ENCODE measurements at regions not wholly inside any gene's neighbourhood (a gene's known extent, or its start where the extent isn't known, plus 50 kb on each side); places are given as distances from the start of the nearest gene placed in this dataset.

- no peak overlapping the region for H2AK5ac ChIP-seq (ENCODE audit: low read depth, low read length)
- H4K20me1 ChIP-seq (ENCODE audit: insufficient read depth, low read length) = no peaks in the 10 kb centered on the region
- H3K9ac ChIP-seq (ENCODE audit: low read depth, low read length) = no peak overlapping the region
- H3K56ac ChIP-seq (ENCODE audit: extremely low read depth, insufficient read depth, low read length) = no peak overlapping the region
- intact Hi-C loops (cut with micrococcal nuclease) (no loop called here), in situ Hi-C loops (cut with MboI; ENCODE audit: low sequenced_read_pairs) (no loop called here), dilution Hi-C loops (cut with HindIII; ENCODE audit: low sequenced_read_pairs, unreplicated experiment) (no loop called here)
- H3K23ac ChIP-seq (ENCODE audit: low read depth, low read length) = no peak overlapping the region
- H2BK20ac ChIP-seq (ENCODE audit: low read depth, low read length) = no peak overlapping the region
- no peak overlapping the region for H4K5ac ChIP-seq (ENCODE audit: low read depth, low read length)
- H3K18ac ChIP-seq (ENCODE audit: low read depth, low read length) = no peak overlapping the region
- no TSS peak for BruUV-seq (replicated peaks)
- no peak overlapping the region for H3K4me3 ChIP-seq (ENCODE audit: insufficient read depth, low read depth, low read length)
- no peak overlapping the region for H3K27ac ChIP-seq (ENCODE audit: insufficient read depth, low read length)
- no peak overlapping the region for H2AK9ac ChIP-seq (replicated peaks; ENCODE audit: low read depth, low read length, poor library complexity)
- no CpG with 5 or more reads among the region's 2 CpGs for WGBS, 2 experiments (ENCODE audit: extremely low coverage in 2 of 2, insufficient read length in 1 of 2)
- peaks cover 5% of the 10 kb centered on the region; the same call in 1 of the 2 replicates for H3K9me3 ChIP-seq (ENCODE audit: control insufficient read depth, insufficient read depth, low read length)
- no peaks in the 10 kb centered on the region for H3K79me1 ChIP-seq (ENCODE audit: low read depth in 1 of 2, low read length in 2 of 2)
- H3K4me1 ChIP-seq (ENCODE audit: control insufficient read depth, insufficient read depth, low read length) = no peaks in the 10 kb centered on the region
- no peak overlapping the region for H4K91ac ChIP-seq (ENCODE audit: insufficient read depth, low read depth, low read length)
- ChIA-PET CTCF (no interaction called here), POLR2A (ENCODE audit: unreplicated experiment) (no interaction called here)
- H3K14ac ChIP-seq (replicated peaks; ENCODE audit: low read depth, low read length) = no peak overlapping the region
- DNase-seq = no peak
- H3K27me3 ChIP-seq (ENCODE audit: control insufficient read depth, insufficient read depth, low read length) = no peaks in the 10 kb centered on the region
- TF ChIP-seq RFX5 (IDR thresholded peaks at IDR 0.05; ENCODE audit: low read depth, low read length) = no peak
- TF ChIP-seq MXI1 (IDR thresholded peaks at IDR 0.05; ENCODE audit: borderline replicate concordance, low read depth, low read length) = no peak
- TF ChIP-seq POLR2A (IDR thresholded peaks at IDR 0.05; ENCODE audit: low read depth, low read length) = no peak
- TF ChIP-seq BHLHE40 (IDR thresholded peaks at IDR 0.05; ENCODE audit: low read depth, low read length) = no peak
- TF ChIP-seq CEBPB (IDR thresholded peaks at IDR 0.05; ENCODE audit: low read depth, low read length) = no peak
- TF ChIP-seq CTCF (conservative IDR thresholded peaks at IDR 0.05; ENCODE audit: low read depth, low read length) = no peak
- no peak for TF ChIP-seq CHD1 (IDR thresholded peaks at IDR 0.05; ENCODE audit: low read depth, low read length)
- H3K4ac ChIP-seq (ENCODE audit: low read depth, low read length) = no peak overlapping the region
- H2BK5ac ChIP-seq (ENCODE audit: low read depth, low read length, poor library complexity, severe bottlenecking) = no peak overlapping the region
- no peak overlapping the region for H4K8ac ChIP-seq (ENCODE audit: low read depth in 2 of 2, low read length in 2 of 2)
- no peak overlapping the region for H2AFZ ChIP-seq (replicated peaks; ENCODE audit: low read length, poor library complexity)
- no peaks in the 10 kb centered on the region for H3K9me1 ChIP-seq (ENCODE audit: insufficient read depth, low read length)
- no peaks in the 10 kb centered on the region for H3K36me3 ChIP-seq (ENCODE audit: control insufficient read depth, insufficient read depth, low read length)
- H3K4me2 ChIP-seq (ENCODE audit: low read depth, low read length) = no peak overlapping the region
- no peak for ATAC-seq (ENCODE audit: low read depth)
- no peak overlapping the region for H2BK120ac ChIP-seq (ENCODE audit: low read depth, low read length)
- no peak overlapping the region for H2BK15ac ChIP-seq (ENCODE audit: low read depth, low read length)
These were observed 775.9 kb downstream of the SQOR start for GRCh38 chr15:46410705-46411104.

Data from IMR-90 (cell line).